GM13977 (cell line): ENCODE measurements at regions not wholly inside any gene's neighbourhood (a gene's known extent, or its start where the extent isn't known, plus 50 kb on each side); places are given as distances from the start of the nearest gene placed in this dataset.

Source experiments
- DNase-seq: peaks from one replicate; pipeline ENCODE4 v3.0.0; 2012; ENCODE audit warnings: low spot score
- CTCF ChIP-seq: IDR thresholded peaks from 2 replicates; pipeline ENCODE4 v1.5.1; 2012; ENCODE audit warnings: mild to moderate bottlenecking, control low read depth; ENCODE audit not compliant: insufficient read depth; ENCODE audit errors: extremely low read depth, missing control alignments
- in situ Hi-C: fragments of 300-500 bp; cut with MboI; formaldehyde crosslinking; loops from one replicate; pipeline ENCODE4 v1.12.0; 2022; ENCODE audit warnings: low sequenced_read_pairs, low pct_unique_long_range_greater_than_20kb, mixed read lengths, inconsistent platforms; ENCODE audit not compliant: unreplicated experiment

GRCh38 chr14:87149583-87150354, 843.2 kb downstream of the GALC start:
- in situ Hi-C loops, result no loop called here
- no peak for DNase-seq
- TF ChIP-seq CTCF, result no peak

- no peak for DNase-seq
- in situ Hi-C loops, result no loop called here
- no peak for TF ChIP-seq CTCF
Observed at GRCh38 chr14:87148655-87149054, 844.3 kb downstream of the GALC start.

- DNase-seq, result no peak
- TF ChIP-seq CTCF, result no peak
Observed at GRCh38 chr14:87142551-87143211, 850.3 kb downstream of the GALC start.

GRCh38 chr14:87141801-87142200, 851.2 kb downstream of the GALC start:
- TF ChIP-seq CTCF, result no peak
- in situ Hi-C loops, result no loop called here
- no peak for DNase-seq

More at GRCh38 chr14:87142551-87143211, 850.3 kb downstream of the GALC start:
- in situ Hi-C loops, result no loop called here

GRCh38 chr14:87139299-87139698, 853.7 kb downstream of the GALC start:
- in situ Hi-C loops, result no loop called here
- TF ChIP-seq CTCF, result no peak

GRCh38 chr14:87133073-87133801, 859.7 kb downstream of the GALC start:
- in situ Hi-C loops, result no loop called here
- no peak for DNase-seq
- no peak for TF ChIP-seq CTCF

More at GRCh38 chr14:87139299-87139698, 853.7 kb downstream of the GALC start:
- no peak for DNase-seq
